HEK293T (cell line): ENCODE measurements at regions not wholly inside any gene's neighbourhood (a gene's known extent, or its start where the extent isn't known, plus 50 kb on each side); places are given as distances from the start of the nearest gene placed in this dataset.

Experiments used
- CTCF ChIA-PET: fragments of 350-600 bp; formaldehyde crosslinking; extraction: SDS; loops from one replicate; lab custom pipeline; 2021; ENCODE audit warnings: antibody characterized with exemption, inconsistent platforms; lab: Yijun Ruan, JAX
- POLR2A ChIA-PET: fragments of 350-600 bp; formaldehyde crosslinking; extraction: SDS; loops from one replicate; lab custom pipeline; 2020; ENCODE audit warnings: antibody characterized with exemption, inconsistent platforms; lab: Yijun Ruan, JAX
- DNase-seq: peaks from one replicate; pipeline ENCODE4 v3.0.0; 2012; ENCODE audit warnings: mixed read lengths; ENCODE audit errors: extremely low spot score
- ARNT ChIP-seq: fragments of 450-650 bp; IDR thresholded peaks from 2 replicates; pipeline ENCODE4 v1.6.1; 2017; ENCODE audit warnings: mild to moderate bottlenecking
- BHLHE40 ChIP-seq: fragments of 450-650 bp; IDR thresholded peaks from 2 replicates; pipeline ENCODE4 v1.6.1; 2016; ENCODE audit warnings: mild to moderate bottlenecking, moderate library complexity, borderline replicate concordance
- CTBP1 ChIP-seq: fragments of 450-650 bp; IDR thresholded peaks from 2 replicates; pipeline ENCODE4 v1.6.1; 2016; ENCODE audit warnings: borderline replicate concordance
- ELF4 ChIP-seq: fragments of 450-650 bp; IDR thresholded peaks from 2 replicates; pipeline ENCODE4 v1.6.1; 2017; ENCODE audit warnings: antibody characterized with exemption
- FOXA1 ChIP-seq: fragments of 450-650 bp; IDR thresholded peaks from 2 replicates; pipeline ENCODE4 v1.6.1; 2016; ENCODE audit warnings: mild to moderate bottlenecking
- FOXK2 ChIP-seq: fragments of 450-650 bp; IDR thresholded peaks from 2 replicates; pipeline ENCODE4 v1.6.1; 2016; ENCODE audit warnings: mild to moderate bottlenecking
- FOXM1 ChIP-seq: fragments of 450-650 bp; IDR thresholded peaks from 2 replicates; pipeline ENCODE4 v1.6.1; 2017; ENCODE audit warnings: mild to moderate bottlenecking, borderline replicate concordance
- HDGF ChIP-seq: fragments of 450-650 bp; IDR thresholded peaks from 2 replicates; pipeline ENCODE4 v1.6.1; 2017; ENCODE audit warnings: antibody characterized with exemption, borderline replicate concordance
- L3MBTL2 ChIP-seq: fragments of 450-650 bp; conservative IDR thresholded peaks from 2 replicates; pipeline ENCODE4 v1.6.1; 2016; ENCODE audit warnings: mild to moderate bottlenecking
- LEF1 ChIP-seq: fragments of 450-650 bp; IDR thresholded peaks from 2 replicates; pipeline ENCODE4 v1.6.1; 2017; ENCODE audit warnings: mild to moderate bottlenecking, borderline replicate concordance
- NFRKB ChIP-seq: fragments of 450-650 bp; IDR thresholded peaks from 2 replicates; pipeline ENCODE4 v1.6.1; 2016; ENCODE audit warnings: mild to moderate bottlenecking, moderate library complexity
- SP1 ChIP-seq: fragments of 450-650 bp; IDR thresholded peaks from 2 replicates; pipeline ENCODE4 v1.6.1; 2017
- SUZ12 ChIP-seq: fragments of 450-650 bp; IDR thresholded peaks from 2 replicates; pipeline ENCODE4 v1.6.1; 2016; ENCODE audit warnings: mild to moderate bottlenecking
- TARDBP ChIP-seq: fragments of 450-650 bp; IDR thresholded peaks from 2 replicates; pipeline ENCODE4 v1.6.1; 2016
- ZNF384 ChIP-seq: fragments of 450-650 bp; IDR thresholded peaks from 2 replicates; pipeline ENCODE4 v1.6.1; 2016
- TF ChIP-seq, protein P1 (sequence below): fragments of 450-650 bp; IDR thresholded peaks from 2 replicates; pipeline ENCODE4 v1.6.1; 2016

DNA sequence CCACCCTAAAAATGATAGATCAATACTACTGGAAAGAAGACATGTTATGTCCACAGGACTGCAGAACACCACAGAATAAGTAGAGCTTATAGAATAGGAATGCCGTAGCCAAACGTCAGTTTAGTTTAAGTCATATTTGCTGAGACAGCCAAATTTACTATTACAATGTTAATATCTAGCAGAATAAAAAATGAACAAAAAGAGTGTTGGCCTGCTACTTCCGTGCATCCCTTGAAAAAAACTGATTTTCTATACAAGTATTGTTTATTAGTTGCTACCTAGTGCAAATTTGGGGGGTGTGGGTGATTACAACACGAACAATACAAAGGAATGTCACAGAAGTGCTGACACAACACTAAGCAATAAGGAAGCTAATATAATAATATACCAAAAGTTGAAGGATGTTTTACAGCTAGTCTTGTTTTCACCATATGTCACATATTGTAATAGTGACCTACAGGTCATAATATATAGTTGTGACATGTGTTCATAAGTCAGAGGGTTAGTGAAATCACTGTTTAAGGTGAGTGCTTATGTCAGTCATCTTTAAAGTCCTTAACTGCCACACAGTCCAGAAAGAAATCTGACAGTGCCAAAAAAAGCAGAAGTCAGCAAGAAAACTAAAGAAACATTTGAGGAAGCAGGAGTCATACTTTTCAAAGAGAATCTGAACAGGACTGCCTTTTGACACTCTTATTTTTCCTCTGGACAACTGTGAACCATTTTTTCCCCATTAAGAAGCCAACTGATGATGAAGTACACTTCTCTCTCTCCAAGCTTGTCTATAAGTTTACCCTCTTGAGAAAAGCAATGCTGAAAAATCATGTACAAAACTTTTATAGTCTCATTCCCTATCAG lies 376.4 kb downstream of the ZEB2 start:
- ChIA-PET POLR2A (no interaction called here), CTCF (no interaction called here)
- TF ChIP-seq BHLHE40, result no peak
- TF ChIP-seq ZNF384, result no peak
- no peak for TF ChIP-seq L3MBTL2
- TF ChIP-seq SP1, result no peak
- TF ChIP-seq FOXM1, result no peak
- no peak for TF ChIP-seq FOXA1
- TF ChIP-seq SUZ12, result no peak
- DNase-seq, result no peak

DNA sequence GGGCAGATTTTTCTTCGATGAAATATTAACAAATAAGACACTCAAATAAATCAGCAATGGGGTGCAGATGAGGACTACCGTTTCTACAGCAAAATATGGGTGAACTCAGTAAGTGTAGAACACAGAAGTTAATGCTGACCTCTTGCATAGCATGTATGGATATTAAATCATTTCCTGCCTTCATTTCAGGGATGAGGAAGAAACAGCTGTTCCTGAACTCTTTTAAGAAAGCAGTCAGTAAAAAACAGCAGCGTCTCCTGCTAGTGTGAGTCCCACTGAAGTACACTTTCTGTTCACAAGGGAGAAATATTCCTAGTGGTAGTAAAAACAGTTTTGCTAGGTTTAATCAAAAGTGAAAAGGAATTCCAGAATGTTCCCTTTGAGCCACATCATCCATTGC lies 379.0 kb downstream of the ZEB2 start:
- no peak for TF ChIP-seq L3MBTL2
- TF ChIP-seq FOXA1, result no peak
- no peak for TF ChIP-seq LEF1
- TF ChIP-seq, protein P1, sequence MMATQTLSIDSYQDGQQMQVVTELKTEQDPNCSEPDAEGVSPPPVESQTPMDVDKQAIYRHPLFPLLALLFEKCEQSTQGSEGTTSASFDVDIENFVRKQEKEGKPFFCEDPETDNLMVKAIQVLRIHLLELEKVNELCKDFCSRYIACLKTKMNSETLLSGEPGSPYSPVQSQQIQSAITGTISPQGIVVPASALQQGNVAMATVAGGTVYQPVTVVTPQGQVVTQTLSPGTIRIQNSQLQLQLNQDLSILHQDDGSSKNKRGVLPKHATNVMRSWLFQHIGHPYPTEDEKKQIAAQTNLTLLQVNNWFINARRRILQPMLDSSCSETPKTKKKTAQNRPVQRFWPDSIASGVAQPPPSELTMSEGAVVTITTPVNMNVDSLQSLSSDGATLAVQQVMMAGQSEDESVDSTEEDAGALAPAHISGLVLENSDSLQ, result no peak
- TF ChIP-seq NFRKB, result no peak
- no peak for TF ChIP-seq TARDBP
- no peak for TF ChIP-seq BHLHE40
- TF ChIP-seq ZNF384, result no peak
- no peak for TF ChIP-seq FOXM1
- TF ChIP-seq HDGF, result no peak
- no peak for TF ChIP-seq ELF4
- TF ChIP-seq ARNT, result no peak
- no peak for TF ChIP-seq SUZ12
- no peak for DNase-seq
- ChIA-PET POLR2A (no interaction called here), CTCF (no interaction called here)

DNA sequence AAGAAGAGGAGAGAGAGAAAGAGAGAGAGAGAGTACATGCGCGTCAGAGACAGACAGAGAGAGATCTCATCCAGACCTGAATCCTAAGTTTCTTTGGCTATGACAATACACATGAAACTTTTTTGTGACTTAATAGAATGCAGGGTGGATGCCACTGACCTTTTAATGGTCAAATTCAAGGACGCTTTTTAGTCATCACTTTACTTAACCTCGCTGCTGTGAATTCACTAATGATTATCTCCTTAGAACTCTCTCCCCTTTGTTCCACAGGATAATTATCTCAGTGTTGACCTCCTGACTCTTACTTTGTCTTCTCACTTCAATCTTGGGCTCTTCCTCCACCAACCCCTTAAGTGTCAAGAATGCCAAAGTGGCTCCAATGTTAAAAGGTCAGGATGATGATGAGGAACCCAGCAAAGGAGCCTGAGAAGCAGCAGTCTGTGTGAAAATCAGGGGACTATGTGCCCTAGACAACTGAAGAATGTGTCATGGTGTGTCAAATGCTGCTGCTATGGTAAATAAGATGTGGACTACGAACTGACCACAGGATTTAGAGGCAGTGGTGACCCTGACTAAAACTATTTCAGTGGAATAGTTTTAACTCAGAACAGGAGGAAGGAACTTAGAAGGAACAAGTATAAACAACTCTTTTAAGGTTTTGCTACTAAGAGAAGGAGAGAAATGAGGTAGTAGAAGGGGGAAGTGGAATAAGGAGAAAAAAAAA lies 382.1 kb downstream of the ZEB2 start:
- CTCF ChIA-PET, result no interaction called here
- no peak for TF ChIP-seq HDGF
- TF ChIP-seq CTBP1, result no peak
- no peak for TF ChIP-seq FOXK2
- TF ChIP-seq L3MBTL2, result no peak
- TF ChIP-seq ELF4, result no peak
- TF ChIP-seq SUZ12, result no peak
- no peak for TF ChIP-seq FOXA1
- TF ChIP-seq SP1, result no peak
- TF ChIP-seq BHLHE40, result no peak
- TF ChIP-seq LEF1, result no peak
- DNase-seq, result no peak
- POLR2A ChIA-PET, result no interaction called here

DNA sequence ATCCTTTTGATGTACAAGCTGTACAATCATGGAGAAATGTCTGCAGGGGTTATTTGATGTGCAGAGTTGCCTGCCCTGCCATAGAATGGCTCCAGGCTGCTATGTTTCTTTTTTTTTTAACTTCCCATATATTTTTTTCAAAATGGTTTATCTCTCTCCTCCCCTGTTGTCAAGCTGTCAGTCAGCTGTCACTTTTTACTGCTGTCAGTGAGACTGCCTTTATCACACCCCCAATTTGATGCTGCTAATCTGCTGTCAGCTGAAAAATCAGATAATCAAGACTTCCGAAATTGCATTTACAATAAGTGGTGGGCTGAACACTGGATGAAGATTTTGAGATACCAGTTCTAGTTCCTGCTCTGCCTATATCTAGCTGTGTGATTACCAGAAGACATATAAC lies 382.6 kb downstream of the ZEB2 start:
- no peak for DNase-seq
- ChIA-PET POLR2A (no interaction called here), CTCF (no interaction called here)
- TF ChIP-seq, protein P1, result 0 out of 2 replicates have a peak, but pooled peaks have one; percentile 16
- no peak for TF ChIP-seq LEF1

DNA sequence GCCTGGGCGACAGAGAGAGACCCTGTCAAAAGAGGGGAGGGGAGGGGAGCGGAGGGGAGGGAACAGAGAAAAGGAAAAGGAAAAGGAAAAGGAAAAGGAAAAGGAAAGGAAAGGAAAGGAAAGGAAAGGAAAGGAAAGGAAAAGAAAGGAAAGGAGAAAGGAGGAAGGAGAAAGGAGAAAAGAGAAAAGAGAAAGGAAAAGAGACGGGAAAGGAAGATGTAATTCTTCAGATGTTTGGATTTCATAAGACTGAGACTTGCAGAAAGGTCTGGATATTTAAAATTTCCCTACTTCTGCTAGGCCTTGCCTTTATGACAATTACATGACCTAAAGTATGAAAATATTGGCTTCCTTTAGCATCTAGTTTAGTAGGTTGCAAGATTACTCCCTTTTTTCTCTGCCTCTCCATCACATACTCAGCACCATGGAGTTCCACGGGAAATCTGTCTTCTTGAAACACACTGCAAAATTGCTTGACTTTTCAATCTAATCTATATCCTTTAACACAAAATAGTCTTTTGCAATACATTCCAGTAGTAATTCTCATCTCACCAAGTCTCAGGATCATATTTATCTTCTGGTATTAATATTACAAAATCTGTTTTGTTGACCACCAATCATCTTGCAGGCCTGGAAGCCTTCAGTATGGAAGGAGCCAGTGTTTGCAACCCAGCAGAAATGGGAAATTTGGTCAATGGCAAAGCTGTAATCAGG lies 383.5 kb downstream of the ZEB2 start:
- CTCF ChIA-PET, result no interaction called here
- TF ChIP-seq L3MBTL2 (no peak), NFRKB (no peak), FOXM1 (no peak), LEF1 (no peak), ZNF384 (no peak), FOXA1 (no peak), ARNT (no peak), HDGF (no peak), SP1 (no peak), FOXK2 (no peak)
- DNase-seq, result no peak
- POLR2A ChIA-PET, result no interaction called here

DNA sequence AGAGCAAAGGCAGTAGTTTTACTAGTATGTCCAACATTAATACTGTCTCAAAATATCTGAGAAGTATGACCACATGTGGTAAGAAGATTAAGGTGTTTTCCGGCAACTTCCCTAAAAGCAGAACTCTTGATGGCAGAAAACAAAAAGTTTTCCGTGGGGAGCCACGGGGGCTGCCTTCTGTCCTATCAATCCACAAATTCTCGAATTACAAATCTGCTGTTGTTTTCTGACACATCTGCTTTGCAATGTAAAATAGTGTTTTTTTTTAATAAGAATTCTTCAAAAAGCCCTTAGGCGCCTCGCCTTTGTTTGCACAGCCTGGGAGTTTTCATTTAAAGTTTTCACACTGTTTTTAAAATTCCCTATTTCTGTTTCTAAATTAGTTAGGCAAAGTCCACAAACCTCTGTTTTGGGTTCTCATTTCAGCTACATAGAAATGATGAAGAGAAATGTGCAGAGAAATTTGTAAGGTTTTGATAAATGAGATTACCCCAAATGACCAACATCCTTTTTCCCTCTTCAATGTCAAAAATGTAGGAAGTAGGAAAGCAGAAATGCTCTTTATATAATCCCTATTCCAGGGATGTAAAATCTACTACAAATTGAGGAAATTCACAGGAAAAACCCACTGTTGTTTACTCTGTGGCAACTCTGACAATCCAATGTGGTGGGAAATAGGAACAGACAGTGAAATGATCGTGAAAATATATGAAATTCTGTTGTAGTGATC lies 385.8 kb downstream of the ZEB2 start:
- no peak for TF ChIP-seq TARDBP
- no peak for TF ChIP-seq FOXM1
- no peak for TF ChIP-seq ELF4
- ChIA-PET CTCF (no interaction called here), POLR2A (no interaction called here)
- DNase-seq, result no peak
